Fibroblast of skin of left quadriceps (primary cell): ENCODE measurements at regions not wholly inside any gene's neighbourhood (a gene's known extent, or its start where the extent isn't known, plus 50 kb on each side); places are given as distances from the start of the nearest gene placed in this dataset.
"Not testable (repeated sequence)": the region's sequence is repeated elsewhere in the genome, so short reads cannot be mapped to it uniquely, and the experiment has no call there.

Source experiments
- DNase-seq, 2 experiments: peaks; one replicate each; pipeline ENCODE4 v3.0.0-alpha.2; 2013; ENCODE audit warnings: low read depth in 2 of 2

DNA sequence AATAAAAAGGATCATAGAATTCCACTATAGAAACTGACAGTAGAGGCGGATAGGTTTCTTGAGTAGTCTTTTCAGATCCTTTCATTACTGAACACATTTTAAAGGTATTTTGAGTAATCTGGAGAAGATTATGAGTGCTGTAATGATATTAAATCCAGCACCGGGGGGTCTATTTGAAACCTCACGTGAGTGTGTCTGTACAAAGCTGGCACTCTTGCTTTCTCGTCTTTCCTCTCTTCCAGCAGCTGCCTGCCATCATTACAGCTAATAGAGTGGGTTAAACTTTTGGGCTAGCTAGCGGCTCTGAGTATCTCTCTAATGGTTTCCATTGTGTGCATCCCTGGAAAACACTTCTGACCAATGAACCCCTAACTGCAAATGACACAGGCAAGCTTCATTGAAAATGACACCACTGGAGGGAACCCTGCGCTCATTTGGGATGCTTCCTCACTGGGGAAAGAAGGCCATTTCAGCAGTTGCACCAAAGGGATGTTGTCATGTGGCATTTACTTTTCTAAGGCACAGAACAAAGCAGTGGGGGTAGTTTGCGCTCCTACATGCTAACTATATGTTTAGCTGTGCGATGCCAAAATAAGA lies 101.0 kb downstream of the HRH4 start:
- no peak for DNase-seq

DNA sequence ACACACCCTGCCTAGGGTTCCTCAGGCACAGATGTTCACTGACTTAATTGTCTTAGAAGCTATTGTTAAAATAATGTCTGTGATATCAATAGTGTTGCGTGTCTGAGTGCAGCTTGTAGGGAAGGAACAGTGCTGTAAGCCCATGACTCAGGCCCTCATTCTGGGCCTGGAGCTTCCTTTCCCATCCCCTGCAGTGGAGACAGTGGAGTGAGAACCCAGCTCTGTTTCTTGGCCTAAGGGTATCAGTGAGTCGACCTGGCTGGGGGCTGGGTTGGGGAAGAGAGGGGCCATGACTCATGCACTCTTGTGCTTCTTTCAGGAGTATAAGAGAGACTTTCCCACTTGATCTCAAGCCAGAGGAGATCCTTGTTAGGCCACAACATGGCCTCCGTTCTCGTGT lies 106.8 kb downstream of the HRH4 start:
- no peak for DNase-seq

DNA sequence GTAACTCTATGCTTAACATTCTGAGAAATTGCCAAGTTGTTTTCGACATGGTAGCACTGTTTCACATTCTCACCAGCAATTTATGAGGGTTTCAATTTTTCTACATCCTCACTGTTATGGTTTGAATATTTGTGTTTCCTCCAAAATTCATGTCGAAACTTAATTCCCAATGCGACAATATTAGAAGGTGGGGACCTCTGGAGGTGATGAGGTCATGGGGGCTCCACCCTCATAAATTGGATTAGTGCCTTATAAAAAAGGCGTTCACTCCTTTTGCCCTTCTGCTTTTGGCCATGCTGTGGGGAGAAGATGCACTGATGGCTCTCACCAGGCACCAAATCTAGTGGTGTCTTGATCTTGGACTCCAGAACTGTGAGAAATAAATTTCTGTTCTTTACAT lies 110.3 kb downstream of the HRH4 start:
- no peak for DNase-seq

DNA sequence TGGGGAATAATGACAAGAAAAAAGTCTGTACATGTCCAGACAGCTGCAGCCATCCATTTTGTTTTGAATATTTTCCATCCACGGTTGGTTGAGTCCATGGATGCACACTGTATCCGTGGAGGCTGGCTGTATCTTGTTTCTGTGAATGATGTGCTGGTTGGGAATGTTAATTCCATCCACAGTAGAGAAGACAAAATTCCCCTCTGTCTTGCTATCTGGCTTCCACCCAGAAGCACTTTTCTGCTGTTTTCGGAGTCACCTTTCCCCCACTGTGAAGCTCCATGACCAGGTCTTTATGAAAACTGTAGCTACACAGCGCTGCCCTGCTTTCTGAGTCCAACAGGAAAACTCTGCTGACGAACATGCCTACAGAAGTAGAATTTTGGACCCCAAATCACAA lies 122.3 kb downstream of the HRH4 start:
- no peak for DNase-seq

DNA sequence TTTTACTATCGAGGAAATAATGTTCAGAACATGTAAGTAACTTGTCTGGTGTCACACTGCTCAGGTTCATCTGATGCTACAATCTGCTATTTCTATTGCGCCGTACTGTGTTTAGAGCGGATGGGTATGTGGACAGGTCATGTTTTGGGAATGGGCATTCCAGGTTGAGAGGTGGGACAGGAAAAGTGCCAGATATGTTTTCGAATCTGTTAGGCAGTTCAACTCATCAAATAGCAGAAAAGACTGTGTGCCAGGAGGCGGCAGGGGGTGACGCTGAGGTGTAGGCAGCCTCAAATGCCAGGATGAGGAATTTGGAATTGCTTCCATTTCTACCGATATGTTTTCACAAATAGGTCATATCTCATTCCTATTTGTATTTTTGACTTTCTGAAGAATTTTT lies 123.8 kb downstream of the HRH4 start:
- no peak for DNase-seq

DNA sequence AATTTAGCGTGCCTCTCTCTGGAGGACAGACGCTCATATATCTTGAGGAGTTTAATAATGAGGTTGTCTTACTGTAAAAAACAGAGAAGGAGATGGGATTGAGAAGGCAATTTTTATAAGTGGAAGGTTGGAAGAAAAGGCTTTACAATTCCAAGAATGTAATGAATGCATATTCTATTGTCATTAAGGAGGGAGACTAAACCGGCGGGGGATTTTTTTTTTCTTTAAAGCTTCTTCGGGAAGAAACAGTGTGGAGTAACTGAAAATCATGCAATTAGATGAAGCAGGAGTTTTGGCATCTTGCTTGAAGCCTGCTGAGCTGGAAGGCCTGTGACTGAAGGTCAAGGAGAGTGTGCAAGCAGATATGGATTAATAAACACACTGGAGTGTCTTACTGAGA lies 124.4 kb downstream of the HRH4 start:
- DNase-seq: no peak

DNA sequence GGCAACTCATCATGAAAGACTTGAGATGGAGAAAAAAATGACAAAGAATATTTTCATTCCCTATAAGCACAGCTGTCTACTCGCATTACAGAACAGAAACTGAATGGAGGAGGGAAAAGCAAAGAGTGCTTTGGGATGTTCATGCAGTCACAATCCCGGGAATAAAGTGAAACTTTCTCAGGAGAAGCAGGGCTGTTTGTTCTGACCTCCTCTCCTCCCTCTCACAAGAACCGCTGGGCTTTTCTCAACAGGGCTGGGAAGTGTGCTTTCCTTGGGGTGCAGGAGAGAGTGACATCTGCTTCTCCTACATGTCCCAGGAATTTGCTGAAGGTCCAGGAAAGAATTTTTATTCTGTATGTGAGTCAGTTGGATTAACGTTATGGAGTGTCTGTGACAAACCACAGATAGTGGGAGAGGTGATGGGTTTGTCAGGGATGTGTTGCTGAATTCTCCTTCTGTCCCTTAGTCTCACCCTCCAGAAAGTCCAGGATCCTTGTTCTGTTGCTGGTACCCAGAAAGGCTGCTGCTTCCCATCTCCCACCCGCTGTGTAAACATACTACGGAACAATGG lies 125.6 kb downstream of the HRH4 start:
- DNase-seq: no peak

DNA sequence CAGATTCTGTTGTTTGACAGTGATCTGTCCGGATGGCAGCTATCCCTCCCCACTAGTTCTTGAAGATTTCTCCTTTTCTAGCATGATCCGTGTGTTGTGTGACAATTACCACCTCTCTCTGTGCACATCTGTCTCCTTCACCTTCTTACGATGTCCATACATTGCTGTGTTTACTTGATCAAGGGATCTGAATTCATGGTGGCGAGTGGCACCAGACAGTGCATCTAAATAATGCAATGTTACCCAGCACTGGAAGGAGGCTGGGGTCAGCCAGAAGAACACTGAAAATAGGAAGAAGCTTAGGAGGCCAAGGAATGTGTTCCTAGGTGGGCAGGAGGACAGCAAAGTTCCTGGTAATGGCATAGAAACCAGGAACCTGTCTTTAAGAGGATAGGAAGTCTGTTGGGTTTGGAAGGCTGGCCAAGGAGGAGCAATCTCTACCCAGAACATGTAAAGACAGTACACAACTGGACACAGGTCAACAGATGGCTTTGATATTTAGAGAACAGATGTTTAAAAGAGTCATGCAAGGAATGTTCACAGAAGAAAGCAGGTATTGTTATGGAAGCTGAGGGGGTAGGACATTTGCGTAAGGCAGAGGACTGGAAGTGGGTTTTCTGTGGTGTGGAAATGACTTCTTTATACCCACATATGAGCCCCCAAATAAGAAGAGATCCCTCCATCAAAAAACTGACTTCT lies 126.4 kb downstream of the HRH4 start:
- DNase-seq: no peak

DNA sequence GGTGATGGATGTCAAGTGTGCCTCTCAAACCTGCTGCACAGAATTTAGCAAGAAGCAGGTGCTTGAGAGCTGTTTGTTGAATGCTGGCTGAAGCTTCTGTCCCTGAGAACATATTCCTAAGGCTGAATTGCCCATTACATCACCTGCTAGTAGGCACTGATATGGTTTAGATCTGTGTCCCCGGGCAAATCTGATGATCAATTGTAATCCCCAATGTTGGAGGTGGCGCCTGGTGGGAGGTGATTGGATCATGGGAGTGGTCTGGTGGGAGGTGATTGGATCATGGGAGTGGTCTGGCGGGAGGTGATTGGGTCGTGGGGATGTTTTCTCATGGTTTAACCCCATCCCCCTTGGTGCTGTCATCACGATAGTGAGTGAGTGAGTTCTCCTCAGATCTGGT lies 128.0 kb downstream of the HRH4 start:
- DNase-seq: no peak

DNA sequence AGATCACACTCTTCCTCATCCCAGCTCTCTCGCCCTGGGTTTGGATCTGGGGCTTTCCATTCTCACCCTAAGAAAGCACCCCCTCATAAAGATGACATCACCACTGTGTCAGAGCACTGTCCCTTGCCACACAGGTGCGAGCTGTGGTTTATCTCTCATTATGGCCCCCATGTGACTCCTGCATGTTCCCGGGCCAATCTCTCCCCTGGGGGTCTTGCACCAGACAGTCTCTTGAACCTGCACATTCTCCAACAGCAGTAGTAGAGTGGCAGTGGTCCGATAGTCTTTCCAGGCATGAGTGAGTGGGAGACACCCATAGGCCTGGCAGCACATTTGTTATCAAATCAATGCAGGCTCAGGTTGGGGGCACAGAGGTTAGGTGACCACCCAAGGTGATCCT lies 130.5 kb downstream of the HRH4 start:
- no peak for DNase-seq

DNA sequence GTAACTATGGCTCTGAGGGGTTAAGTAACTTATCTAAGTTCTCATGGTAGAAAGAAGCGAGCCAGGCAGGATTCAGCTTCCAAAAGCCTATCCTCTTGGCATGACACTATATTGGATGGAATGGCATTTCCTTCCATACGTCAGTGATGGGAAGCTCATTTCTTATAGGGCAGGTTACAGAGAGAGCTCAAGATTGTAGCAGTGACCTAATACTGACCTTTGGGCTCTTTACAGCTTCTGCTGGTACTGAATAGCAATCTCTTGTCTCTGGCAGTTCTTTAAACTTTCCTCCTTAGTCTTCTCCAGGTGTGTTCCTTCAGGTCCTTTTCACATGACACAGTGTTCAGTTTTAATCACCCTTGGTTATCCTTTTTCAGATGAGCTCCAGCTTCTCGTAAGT lies 133.0 kb downstream of the HRH4 start:
- no peak for DNase-seq

DNA sequence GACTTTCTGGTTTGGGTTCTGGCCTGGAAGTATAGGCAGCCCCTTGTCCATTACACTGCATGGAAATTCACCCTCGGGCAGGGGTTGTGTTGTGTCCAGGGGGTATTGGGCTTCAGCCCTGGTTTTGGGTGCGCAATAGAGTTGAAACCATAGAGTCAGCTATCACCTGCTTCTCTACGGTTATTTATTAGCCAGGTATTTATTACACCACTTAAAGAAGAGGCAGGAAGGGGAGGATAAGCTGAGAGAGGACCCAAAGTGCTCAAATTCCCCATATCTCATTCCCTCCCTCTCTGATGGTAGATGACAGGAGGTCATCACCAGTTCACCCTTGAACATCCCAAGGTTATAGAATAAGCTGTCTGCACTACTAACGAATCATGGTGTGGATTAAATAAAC lies 133.4 kb downstream of the HRH4 start:
- no peak for DNase-seq

DNA sequence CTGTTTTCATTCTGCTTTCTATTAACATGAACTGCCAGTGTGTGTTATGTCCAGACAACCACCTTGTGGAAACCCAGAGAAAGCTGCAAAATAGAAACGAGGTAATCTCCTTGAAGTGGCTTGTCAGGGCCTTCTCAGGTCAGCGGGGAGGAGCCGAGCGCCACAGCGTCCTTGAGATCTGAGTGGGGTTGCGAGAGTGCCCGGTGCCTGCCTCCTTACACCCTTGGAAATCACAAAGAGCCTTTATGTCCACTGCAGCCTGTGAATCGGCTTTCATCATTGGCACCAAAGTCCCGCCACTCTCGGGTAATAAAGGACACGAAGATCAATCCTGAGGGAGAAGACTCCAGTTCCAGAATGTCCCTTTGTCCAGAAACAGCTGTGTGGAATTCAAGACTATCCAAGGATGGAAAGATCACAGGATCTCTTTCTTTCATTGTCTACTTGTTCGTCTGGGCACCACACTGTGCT lies 135.2 kb downstream of the HRH4 start:
- DNase-seq: no peak

DNA sequence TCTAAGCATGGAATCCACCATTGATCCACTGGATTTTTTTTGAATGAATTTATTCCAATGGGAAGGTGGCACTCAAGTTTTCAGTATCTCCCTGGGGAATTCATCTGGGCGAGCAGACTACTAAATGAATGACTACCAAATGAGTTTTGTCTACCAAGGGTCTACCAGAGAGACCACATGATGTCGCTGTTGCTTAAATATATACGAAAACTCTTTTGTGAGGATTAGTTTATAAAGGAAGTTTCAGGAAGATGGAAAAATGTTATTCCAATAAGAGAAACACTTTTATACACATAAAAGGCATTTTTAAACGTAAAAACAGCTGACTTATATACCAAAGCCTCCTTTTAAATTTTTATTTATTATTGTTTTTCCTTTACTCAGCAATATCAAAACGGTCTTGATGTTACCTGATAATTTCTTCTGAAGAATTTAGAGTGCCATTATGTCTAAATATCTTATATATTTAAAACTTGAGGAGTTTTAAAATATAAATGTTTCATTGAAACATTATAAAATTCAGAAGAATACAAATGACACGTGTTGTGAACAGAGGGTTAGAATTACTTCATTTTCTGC lies 139.7 kb downstream of the HRH4 start:
- peak; percentile 32 to 48 for DNase-seq

DNA sequence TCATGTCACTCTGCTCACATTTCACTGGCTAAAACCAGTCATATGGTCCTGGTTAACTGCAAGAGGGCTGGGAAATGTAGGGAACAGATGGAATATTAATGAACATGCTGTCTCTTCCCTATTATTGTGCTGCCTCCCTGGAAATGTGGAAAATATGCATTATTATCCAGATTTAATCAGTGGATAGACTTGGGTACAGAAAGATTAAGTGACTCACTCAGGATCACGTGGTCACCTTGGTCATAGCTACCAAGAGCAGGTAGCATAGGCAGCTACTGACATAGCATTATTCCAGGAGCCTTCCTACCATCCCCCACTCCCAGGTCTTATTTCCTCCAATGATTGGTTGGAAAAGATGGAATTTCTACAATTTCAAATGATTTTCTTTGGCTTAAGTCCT lies 141.1 kb downstream of the HRH4 start:
- DNase-seq: no peak

DNA sequence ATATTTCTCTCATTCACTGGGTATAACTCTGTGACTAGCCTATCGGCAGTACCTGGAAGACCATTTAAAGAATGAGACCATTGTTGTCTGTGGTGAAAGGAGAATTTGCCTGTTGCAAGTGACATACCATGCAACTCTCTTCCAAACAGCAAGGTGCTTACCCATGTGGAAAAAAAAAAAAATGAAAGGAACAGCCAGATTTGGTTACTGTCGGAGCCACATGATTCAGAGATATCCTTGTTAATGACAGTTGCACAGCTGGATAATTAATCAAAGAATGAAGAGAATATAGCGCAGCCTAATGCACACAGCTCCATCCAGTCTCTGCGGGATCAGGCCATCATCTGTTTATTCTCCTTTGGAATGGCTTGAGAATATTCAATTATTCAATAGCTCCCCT lies 141.8 kb downstream of the HRH4 start:
- DNase-seq: no peak

DNA sequence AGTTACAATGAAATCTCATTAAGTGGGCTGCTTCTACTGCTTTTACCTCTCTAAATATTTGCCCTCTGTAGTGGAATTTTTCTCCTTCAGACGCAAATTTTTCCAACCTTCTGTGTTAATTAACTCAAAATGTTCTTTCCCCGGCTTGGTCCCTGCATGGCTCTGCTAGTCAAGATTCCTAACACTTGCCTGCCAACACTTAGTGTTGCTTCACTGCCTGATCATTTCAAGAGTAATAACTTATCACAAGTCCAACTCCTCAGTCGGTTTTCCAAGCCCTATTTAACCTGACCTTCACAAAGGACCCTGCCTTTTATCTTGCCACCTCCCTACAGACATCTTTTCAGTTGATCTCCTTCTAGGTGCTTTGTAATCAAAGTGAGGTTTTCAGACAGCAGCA lies 142.7 kb downstream of the HRH4 start:
- no peak for DNase-seq

DNA sequence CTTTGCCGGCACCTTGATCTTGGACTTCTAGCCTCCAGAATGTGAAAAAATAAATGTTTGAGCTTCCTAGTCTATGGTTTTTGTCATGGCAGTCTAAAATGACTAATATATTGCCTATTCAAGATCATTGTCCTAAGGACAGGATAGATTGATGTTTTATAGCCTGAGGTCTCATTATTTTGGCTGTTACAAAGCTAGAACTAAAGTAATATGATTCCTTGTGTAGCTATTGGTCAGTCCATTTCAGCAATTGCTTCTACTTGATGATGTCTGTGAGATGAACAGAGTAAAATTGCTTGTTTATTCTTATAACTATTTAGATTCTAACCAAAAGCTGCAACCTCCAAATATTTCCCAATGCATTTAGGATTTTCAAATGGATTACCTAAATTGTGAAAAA lies 145.0 kb downstream of the HRH4 start:
- DNase-seq: no peak

DNA sequence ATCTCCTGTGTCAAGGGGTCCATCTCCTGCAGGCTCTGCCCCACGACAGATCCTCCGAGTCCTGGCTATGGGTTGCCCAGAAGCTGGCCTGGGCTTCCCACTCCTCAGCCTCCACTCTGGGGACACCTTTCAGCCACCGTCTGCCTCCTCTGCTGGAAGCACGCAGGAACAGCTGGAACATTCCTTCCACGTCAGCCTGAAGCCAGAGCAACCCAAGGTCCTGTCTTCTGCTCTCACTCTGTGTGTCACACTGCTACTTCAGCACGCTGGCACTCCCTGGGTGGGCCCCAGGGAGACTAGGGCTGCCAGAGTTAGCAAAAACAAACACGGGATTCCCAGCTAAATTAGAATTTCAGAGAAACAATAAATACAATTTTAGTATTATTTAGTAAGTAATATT lies 148.8 kb downstream of the HRH4 start:
- DNase-seq: no peak

DNA sequence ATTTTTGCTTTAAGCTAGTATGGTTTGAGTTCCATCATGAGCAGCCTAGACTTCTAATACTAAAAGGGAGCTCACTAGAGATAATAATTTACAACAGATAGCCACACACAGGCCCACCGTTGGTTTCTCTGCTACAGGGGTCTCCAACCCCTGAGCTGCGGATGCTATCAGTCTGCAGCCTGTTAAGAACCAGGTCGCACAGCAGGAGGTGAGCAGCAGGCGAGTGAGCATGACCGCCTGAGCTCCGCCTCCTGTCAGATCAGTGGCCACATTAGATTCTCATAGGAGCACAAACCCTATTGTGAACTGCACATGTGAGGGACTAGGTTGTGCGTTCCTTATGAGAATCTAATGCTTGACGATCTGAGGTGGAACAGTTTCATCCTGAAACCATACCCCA lies 150.6 kb downstream of the HRH4 start:
- no peak for DNase-seq

DNA sequence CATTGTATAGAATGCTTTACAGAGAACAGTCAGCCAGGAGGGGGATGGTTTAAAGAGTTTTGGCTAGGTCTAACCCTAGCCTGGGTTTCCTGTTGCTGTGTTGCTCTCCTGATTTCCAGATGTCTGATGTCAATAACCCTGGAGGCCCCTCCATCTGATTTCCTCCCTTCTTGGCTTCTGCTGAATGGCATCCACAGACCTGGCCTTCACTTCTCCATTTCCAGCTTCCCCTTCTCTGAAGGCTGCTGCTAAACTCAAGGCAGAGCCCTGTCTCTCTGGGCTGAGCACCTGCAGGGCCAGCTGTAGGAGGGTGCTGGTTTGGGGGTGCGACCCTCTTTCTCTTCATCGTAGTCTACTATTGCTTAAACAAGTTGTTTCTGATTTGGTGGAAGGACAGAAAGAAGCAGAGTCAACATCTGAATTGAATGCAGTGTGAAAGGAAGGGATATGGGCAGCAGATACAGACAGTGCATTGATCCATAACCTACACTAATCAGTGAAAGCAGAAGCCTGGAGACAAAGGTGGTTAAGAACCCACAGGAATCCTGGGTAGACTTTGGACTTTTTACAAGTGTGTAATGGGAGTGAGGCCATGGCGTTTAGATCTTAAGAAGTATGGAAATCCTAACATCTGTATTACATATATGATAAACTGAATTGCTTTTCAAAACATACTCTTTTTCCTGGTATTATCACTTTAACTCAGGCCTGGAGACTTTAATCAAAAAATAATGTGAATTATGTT lies 153.6 kb downstream of the HRH4 start:
- DNase-seq: no peak

DNA sequence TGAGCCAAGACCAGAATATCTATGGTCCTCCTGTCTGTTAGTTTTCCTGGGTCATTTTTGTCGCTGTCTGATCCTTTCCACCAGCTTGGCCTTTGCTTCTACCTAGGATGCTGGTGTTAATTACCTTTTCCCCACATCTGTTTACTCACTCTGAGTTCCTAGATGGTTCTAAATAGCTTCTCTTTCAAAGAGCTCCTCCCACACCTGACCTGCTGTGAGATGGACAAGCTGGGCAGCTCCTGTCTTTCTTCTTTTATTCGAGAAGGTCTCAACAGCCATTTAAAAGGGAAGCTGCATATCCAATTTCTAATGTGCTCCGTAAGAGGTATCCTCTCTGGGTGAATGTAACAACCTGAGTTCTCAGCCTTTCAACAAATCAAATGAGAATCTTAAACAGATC lies 156.2 kb downstream of the HRH4 start:
- DNase-seq: no peak

DNA sequence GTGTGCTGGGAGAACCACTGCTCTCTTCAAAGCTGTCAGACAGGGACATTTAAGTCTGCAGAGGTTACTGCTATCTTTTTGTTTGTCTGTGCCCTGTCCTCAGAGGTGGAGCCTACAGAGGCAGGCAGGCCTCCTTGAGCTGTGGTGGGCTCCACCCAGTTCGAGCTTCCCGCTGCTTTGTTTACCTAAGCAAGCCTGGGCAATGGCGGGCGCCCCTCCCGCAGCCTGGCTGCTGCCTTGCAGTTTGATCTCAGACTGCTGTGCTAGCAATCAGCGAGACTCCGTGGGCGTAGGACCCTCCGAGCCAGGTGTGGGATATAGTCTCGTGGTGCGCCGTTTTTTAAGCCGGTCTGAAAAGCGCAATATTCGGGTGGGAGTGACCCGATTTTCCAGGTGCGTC lies 164.0 kb downstream of the HRH4 start:
- not testable (repeated sequence) for DNase-seq
